ENCODE measurements at regions not wholly inside any gene's neighbourhood (a gene's known extent, or its start where the extent isn't known, plus 50 kb on each side); places are given as distances from the start of the nearest gene placed in this dataset.

DNA sequence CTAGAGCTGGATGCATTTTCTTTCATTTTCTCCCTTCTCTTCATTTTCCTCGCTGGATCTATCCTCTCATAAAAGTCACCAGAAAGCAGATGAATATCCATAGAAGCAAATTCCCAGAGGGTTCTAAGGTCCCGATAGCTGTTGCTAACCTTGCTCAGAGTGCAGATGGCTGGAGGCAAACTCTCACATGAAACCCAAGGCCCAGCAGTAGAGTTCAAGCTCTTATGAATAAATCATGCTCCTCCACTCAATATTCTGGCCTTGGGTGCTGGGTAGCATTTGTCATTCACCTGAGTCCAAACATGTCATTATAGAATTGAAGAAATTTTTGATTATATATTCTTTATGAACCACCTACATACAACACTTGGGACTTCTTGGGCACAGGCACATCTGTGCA is 539.7 kb upstream of the MARCKS start:
- no peaks in the 10 kb centered on the region for H3K79me2 ChIP-seq (ENCODE audit: control insufficient read depth, insufficient read depth, low read length)
- no peaks in the 10 kb centered on the region for H4K20me1 ChIP-seq (replicated peaks; ENCODE audit: control insufficient read depth, extremely low read depth, insufficient read depth, low read length)
- H2AFZ ChIP-seq (ENCODE audit: low read depth, low read length) = no peak overlapping the region
- intact Hi-C loops (cut with micrococcal nuclease) = loop anchor here (5.0 kb wide), 1 partner anchor 535 kb away; no protein-coding TSS in a partner anchor
- dilution Hi-C loops (cut with MboI; ENCODE audit: extremely low pct_ligation_motif_present, low sequenced_read_pairs) = no loop called here
- ChIA-PET CTCF (interaction anchor here (1.8 to 3.0 kb wide), 2 partner anchors 8 to 11 kb away, joined by 5 to 11 read pairs; no protein-coding TSS in a partner anchor), POLR2A (no interaction called here)
- no peaks in the 10 kb centered on the region for H3K9me1 ChIP-seq (replicated peaks; ENCODE audit: control insufficient read depth, extremely low read depth, insufficient read depth, low read length)
- no peak overlapping the region for H3K27ac ChIP-seq (ENCODE audit: insufficient read depth, low read depth, low read length)
- no peak overlapping the region for H3K4me2 ChIP-seq (ENCODE audit: insufficient read depth, low read length)
- no peaks in the 10 kb centered on the region for H3K9me3 ChIP-seq (replicated peaks; ENCODE audit: control insufficient read depth, insufficient read depth, low read length)
- H3K4me3 ChIP-seq (replicated peaks in 1 of 3; ENCODE audit: insufficient read depth in 1 of 3, low read depth in 1 of 3, low read length in 3 of 3) = no peak overlapping the region
- H3K36me3 ChIP-seq (ENCODE audit: control insufficient read depth in 2 of 2, extremely low read depth in 1 of 2, insufficient read depth in 2 of 2, low read length in 2 of 2) = no peaks in the 10 kb centered on the region
- no peaks in the 10 kb centered on the region for H3K27me3 ChIP-seq (ENCODE audit: control insufficient read depth in 2 of 2, insufficient read depth in 2 of 2, low read length in 2 of 2)
- no peak for FAIRE-seq
- BruUV-seq (replicated peaks) = no TSS peak
- DNase-seq (ENCODE audit: low read depth, low spot score) = no peak
- H3K4me1 ChIP-seq (ENCODE audit: control insufficient read depth, extremely low read depth, insufficient read depth, low read length) = peaks cover 14% of the 10 kb centered on the region
- TF ChIP-seq POLR2AphosphoS5 (IDR thresholded peaks at IDR 0.05; ENCODE audit: insufficient read depth, low read depth, low read length) (no peak), MYC (IDR thresholded peaks at IDR 0.05; ENCODE audit: low read depth, low read length) (no peak), JUN (IDR thresholded peaks at IDR 0.05; ENCODE audit: borderline replicate concordance, insufficient read depth, insufficient read length, low read depth) (no peak), POLR2A (IDR thresholded peaks at IDR 0.05; ENCODE audit: low read depth, low read length) (no peak), GATA2 (IDR thresholded peaks at IDR 0.05; ENCODE audit: insufficient read depth, insufficient read length, low read depth, low read length) (no peak), EZH2 (IDR thresholded peaks at IDR 0.05; ENCODE audit: borderline replicate concordance, low read depth, low read length, severe bottlenecking) (no peak)
- H3K9ac ChIP-seq (replicated peaks; ENCODE audit: extremely low read depth, insufficient read depth, low read length) = no peak overlapping the region

DNA sequence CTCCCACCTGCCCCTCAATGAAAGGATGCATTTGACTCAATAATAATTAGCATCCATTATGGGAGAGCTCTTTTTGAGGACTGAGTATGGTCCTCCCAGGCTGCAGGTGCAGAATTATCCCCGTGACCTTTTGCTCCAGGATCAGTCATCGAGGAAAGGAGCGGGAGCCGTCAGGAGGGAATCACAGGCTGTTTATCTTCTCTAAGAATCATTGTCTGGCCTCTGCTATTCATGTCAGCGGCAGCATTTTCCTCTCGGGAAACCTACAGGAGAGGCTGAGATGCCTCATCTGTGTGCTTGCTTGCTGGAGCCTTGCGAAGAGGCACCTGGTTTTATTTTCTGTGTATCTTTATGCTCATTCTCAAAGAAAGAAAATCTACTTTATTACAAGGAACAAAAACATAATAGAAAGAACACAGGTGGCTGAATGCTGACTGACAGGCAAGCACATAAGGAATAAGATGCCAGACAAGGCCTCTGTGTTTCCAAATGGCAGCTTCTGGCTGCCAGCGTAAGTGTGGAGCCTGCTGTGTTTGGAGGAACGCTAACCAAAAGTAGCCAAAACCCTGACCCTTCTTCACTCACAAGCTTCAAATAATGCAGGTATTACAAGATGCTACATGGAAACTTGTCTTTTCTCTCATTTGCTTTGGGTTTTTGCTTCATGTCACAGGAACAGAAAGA is 539.1 kb upstream of the MARCKS start:
- no peak for DNase-seq (ENCODE audit: low read depth, low spot score)
- Histone ChIP-seq H3K36me3 (ENCODE audit: control insufficient read depth in 2 of 2, extremely low read depth in 1 of 2, insufficient read depth in 2 of 2, low read length in 2 of 2) (no peaks in the 10 kb centered on the region), H4K20me1 (replicated peaks; ENCODE audit: control insufficient read depth, extremely low read depth, insufficient read depth, low read length) (no peaks in the 10 kb centered on the region), H3K4me3 (replicated peaks in 1 of 3; ENCODE audit: insufficient read depth in 1 of 3, low read depth in 1 of 3, low read length in 3 of 3) (no peak overlapping the region), H3K9me3 (replicated peaks; ENCODE audit: control insufficient read depth, insufficient read depth, low read length) (no peaks in the 10 kb centered on the region), H3K27ac (ENCODE audit: insufficient read depth, low read depth, low read length) (peak overlapping the region; percentile 3), H3K4me1 (ENCODE audit: control insufficient read depth, extremely low read depth, insufficient read depth, low read length) (peaks cover 14% of the 10 kb centered on the region), H3K79me2 (ENCODE audit: control insufficient read depth, insufficient read depth, low read length) (no peaks in the 10 kb centered on the region), H2AFZ (ENCODE audit: low read depth, low read length) (peak overlapping the region; percentile 49), H3K9ac (replicated peaks; ENCODE audit: extremely low read depth, insufficient read depth, low read length) (no peak overlapping the region), H3K4me2 (ENCODE audit: insufficient read depth, low read length) (peak overlapping the region; percentile 32), H3K27me3 (ENCODE audit: control insufficient read depth in 2 of 2, insufficient read depth in 2 of 2, low read length in 2 of 2) (no peaks in the 10 kb centered on the region), H3K9me1 (replicated peaks; ENCODE audit: control insufficient read depth, extremely low read depth, insufficient read depth, low read length) (no peaks in the 10 kb centered on the region)
- ChIA-PET CTCF (interaction anchor here (0.6 to 3.0 kb wide), 8 partner anchors 9 to 561 kb away, joined by 3 to 11 read pairs (median 4); no protein-coding TSS in a partner anchor), POLR2A (no interaction called here)
- dilution Hi-C loops (cut with MboI; ENCODE audit: extremely low pct_ligation_motif_present, low sequenced_read_pairs) (no loop called here), intact Hi-C loops (cut with micrococcal nuclease) (loop anchor here (5.0 kb wide), 1 partner anchor 536 kb away; no protein-coding TSS in a partner anchor)
- no peak for FAIRE-seq
- no peak for TF ChIP-seq FOS (IDR thresholded peaks at IDR 0.05; ENCODE audit: borderline replicate concordance, insufficient read depth, low read length)
- no peak for TF ChIP-seq POLR2A (IDR thresholded peaks at IDR 0.05; ENCODE audit: low read depth, low read length)
- no TSS peak for BruUV-seq (replicated peaks)

Data from endothelial cell of umbilical vein (primary cell).